GM21529 (cell line): ENCODE measurements at regions not wholly inside any gene's neighbourhood (a gene's known extent, or its start where the extent isn't known, plus 50 kb on each side); places are given as distances from the start of the nearest gene placed in this dataset.
"Not testable (repeated sequence)": the region's sequence is repeated elsewhere in the genome, so short reads cannot be mapped to it uniquely, and the experiment has no call there.

Experiments used
- ATAC-seq: cut with Tn5 transposase; IDR thresholded peaks from one replicate; pipeline ENCODE4 v1.9.1; 2021; ENCODE audit not compliant: unreplicated experiment

DNA sequence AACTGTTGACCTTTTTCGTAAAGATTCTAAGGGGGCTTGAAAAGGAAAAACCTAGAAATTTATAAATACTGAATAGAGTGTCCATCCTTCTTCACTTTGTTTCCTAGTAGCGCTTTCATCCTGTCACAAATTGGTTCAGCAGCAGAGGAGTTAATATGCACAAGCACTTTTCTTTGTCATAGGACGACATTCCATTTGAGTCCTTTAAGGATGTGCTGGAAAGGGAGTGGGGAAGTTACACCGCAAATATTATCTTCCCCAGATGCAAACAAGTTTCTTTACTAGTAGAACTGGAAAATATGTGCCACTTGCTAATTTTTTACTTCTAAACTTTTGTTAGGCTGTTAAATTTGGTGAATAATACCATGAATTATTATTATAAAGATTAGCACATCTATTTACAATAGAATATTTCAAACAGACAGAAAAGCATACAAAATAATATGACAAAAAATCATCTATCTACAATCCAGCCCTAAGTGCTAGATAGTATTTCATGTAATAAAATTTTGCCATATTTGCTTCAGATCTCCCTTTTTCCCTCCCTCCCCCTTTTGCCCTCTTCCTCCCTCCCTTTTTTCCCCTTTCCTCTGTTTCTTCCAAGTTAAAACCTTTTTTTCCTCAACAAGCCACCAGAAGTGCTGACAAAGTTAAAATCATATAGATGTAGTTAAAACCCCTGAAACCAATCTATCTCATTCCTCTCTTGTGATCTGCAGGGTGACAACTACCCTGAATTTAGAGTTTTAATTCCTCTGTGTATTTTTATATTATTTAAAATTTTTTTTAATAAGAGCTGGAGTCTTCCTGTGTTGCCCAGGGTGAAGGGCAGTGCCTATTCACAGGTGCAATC is 50.5 kb upstream of the MAP4K3 start:
- ATAC-seq = no peak

DNA sequence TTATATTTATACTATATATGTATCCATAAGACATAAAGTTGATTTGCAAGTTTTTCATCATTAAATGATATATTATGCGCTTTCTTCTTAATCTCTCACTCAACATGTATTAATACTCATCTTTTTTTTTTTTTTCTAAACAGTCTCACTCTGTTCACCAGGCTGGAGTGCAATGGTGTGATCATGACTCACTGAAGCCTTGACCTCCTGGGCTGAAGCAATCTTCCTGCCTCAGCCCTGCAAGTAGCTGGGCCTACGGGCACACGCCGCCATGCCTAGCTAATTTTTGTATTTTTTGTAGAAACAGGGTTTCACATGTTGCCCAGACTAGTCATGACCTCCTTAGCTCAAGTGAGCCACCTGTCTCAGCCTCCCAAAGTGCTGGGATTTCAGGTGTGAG is 51.4 kb upstream of the MAP4K3 start:
- ATAC-seq = no peak

DNA sequence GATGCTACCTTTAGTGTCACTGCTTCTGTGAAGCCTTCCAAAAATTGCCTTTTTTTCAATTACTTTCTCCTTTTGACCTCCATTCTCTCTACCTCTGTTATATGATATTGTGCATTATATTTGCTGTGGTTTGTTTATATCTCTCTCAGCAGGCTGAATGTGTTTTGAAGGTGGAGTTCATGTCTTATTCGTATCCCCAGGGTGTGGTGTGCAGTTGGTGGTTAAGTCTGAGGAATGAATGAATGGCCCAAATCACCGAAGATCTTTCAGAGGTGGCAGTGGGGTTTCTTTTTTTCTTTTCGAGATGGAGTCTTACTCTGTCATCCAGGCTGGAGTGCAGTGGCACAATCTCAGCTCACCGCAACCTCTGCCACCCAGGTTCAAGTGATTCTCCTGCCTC is 53.5 kb upstream of the MAP4K3 start:
- no peak for ATAC-seq

DNA sequence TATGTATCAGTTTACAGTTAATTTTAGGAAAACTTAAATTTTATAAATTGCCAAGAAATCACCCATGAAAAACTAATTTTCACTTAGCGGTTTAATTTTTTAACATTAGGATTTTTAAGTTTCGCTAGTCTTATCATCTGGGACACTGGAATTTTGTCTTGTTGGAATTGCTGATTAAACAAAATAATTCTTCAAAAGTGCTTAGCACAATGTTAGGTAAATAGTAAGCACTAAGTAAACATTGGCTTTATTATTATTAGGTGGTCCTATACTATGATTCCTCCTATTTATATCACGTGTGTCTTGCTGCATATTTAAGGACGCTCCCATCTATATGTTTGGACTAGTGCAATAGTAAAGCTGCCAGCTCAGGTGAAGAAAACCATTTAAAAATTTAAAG is 54.6 kb upstream of the MAP4K3 start:
- no peak for ATAC-seq

DNA sequence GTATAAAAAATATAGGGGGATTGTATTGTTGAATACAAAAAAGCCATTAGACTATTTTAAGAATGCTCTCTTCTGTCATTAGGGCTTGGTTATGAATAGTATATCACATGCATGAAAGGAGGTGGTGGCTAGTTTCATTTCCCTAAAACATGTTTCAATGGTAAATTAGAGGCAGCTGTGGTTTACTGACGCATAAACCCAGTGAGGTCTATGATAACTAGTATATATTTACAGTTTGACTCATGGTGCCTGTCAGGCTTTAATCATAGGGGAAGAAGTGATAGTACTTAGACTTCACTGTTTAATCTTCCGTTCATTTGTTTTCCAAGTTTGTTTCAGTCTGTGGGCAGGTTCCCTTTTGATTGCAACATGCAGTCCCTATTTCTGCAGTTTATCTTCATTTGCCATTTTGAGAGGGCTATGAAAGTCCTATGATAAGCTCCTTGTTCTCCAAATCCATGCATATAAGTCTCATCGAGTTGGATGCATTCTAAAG is 55.1 kb upstream of the MAP4K3 start:
- ATAC-seq = peak; percentile 97

DNA sequence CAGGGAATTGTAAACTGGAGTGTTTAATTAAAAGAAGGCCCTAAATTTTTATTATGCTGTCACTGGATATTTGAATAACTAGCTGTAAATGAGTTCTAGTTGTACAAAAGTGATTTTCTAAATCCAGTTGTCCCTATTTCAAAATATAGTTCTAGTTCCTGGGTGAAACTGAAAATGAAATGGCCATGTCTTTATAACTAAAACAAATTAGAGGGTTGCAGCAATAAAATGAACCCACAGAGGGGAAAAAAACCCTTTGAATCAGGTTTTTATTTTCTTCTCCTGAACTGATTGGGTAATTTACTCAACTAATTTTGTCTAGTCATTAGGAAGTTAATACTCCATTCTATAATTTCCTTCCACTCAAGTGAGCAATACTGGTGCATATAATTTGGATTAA is 55.6 kb upstream of the MAP4K3 start:
- no peak for ATAC-seq

DNA sequence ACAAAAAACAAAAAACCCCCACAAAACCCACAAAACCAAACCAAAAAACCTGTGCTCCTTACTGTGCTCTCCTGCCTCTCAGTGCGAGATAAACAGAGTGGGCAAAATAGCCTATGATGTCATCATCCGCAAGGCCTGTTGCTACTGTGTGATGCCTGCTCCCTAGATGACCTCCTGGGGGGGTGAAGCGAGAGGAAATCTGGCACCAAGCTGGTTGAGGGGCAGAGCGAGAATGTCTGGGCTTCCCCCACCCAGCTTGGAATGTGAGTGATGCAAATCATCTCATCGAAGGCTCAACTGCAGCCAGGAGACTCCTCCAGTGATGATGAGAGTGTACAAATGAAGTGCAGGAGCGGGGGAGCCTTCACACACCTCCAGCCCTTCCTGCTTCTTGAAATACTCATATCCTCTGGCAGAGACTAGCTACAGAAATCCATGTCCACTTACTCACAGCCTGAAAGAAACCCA is 57.7 kb upstream of the MAP4K3 start:
- ATAC-seq = peak; percentile 44

DNA sequence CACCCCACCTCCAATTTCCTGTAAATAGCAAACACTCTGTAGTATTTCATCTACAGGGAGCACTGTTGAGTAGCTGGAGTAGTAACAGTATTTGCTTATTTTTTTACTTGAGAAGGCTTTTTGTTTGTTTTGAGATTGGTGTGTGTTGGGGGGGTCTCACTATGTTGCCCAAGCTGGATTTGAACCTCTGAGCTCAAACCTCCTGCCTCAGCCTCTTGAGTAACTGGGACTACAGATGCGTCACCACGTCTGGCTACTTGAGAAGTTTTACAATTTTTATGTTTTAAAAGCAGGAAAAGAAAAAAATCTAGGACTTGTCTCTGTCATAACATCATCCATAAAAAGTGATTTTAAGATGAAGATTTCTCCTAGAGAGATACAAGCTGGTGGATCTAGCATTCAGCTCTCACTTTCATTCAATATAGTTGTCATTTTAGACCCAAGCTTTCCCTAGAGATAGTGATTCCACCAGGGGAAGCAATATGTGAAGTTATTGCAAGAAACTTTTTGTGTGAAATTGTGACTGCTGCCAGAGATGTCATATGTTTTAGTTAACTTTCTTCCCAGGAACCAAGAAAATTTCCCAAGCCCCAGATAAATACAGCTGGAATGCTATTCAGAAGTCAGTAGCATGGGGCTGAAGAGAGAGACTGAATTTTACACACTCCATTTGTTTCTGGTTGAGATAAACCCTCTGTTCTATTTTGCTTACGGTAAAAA is 60.2 kb upstream of the MAP4K3 start:
- ATAC-seq = no peak

DNA sequence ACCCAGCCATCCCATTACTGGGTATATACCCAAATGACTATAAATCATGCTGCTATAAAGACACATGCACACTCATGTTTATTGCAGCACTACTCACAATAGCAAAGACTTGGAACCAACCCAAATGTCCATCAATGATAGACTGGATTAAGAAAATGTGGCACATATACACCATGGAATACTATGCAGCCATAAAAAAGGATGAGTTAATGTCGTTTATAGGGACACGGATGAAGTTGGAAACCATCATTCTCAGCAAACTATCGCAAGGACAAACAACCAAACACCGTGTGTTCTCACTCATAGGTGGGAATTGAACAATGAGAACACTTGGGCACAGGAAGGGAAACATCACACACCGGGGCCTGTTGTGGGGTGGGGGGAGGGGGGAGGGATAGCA is 61.1 kb upstream of the MAP4K3 start:
- not testable (repeated sequence) for ATAC-seq

DNA sequence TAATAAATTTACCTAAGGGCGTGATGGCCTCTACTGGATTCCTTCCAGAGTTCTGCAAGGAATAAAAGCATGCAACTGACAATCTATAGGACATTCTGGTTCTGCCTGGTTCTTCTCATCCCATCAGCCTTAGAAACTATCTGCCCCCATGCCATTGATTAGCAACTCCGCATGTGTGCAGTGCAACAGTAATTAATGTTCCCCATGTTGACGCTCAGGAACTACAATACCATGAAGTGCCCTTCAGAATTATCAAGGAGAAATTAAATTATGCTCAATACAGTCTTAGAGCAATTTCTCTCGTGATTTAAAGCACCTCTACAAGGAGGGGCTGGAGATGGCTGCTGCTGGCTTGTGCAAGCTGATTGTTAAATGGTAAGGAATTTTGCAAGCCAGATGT is 61.7 kb upstream of the MAP4K3 start:
- ATAC-seq = no peak

DNA sequence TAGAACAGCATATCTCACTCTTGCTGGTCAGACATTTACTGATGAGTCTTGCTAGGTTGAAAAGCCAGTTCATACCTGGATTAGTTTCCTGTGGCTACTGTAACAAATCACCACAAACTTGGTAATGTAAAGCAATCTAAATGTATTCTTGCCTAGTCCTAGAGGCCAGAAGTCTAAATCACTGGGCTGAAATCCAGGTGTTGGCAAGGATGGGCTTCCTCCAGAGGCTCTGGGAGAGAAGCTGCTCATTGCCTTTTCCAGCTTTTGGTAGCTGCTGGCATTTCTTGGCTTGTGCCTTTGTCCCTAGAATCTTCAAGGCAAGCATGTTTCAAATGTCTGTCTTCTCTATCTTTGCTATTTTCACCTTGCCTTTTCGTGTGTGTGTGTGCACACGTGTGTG is 62.3 kb upstream of the MAP4K3 start:
- ATAC-seq = no peak

DNA sequence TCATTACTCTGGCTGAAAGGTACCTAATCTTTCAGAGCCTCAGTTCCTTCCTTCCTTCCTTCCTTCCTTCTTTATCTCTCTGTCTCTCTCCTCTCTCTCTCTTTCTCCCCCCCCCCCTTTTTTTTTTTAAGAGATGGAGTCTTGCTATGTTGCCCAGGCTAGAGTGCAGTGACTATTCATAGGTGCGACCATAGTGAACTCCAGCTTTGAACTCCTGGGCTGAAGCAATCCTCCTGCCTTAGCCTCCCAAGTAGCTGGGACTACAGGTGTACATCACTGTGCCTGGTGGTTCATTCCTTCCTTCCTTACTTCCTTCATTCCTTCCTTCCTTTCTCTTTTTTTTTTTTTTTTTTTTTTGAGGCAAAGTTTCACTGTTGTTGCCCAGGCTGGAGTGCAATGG is 64.3 kb upstream of the MAP4K3 start:
- ATAC-seq = no peak

DNA sequence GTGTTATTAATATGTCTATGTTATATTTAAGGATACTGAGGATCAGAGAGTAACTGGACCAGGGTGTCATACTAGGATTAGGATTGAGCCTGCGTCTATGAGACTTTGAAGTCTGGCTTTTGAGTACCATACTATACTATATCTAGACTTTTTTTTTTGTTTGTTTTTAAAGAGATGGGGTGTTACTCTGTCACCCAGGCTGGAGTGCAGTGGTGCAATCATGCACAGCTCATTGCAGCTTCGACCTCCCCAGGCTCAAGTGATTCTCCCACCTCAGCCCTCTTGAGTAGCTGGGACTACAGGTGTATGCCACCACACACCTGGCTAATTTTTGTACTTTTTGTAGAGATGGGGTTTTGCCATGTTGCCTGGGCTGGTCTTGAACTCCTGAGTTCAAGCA is 66.2 kb upstream of the MAP4K3 start:
- ATAC-seq = no peak

DNA sequence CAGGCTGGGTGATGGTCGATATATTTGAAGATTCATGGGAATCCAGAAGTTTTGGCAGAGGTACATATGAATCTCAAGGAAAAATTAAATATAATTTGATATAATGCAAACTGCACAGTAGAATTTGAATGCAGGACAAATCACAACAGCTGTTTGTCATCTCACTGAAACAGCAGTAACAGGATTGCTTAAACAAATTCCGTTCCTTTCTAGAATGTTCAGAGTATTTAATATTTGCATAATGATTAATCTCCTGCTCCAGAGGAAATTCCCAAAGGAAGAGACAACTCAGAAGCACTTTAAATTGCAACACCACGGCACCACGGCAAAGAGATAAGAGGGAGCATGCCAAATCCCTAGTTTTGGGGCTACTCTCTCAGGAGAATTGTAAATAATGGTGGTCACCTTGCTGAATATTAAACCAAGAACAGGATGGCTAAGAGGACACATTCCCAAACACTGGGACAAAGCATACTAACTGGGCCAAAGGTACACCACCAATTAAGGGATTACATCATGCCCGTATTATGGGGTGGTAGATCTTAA is 67.8 kb upstream of the MAP4K3 start:
- ATAC-seq = no peak

DNA sequence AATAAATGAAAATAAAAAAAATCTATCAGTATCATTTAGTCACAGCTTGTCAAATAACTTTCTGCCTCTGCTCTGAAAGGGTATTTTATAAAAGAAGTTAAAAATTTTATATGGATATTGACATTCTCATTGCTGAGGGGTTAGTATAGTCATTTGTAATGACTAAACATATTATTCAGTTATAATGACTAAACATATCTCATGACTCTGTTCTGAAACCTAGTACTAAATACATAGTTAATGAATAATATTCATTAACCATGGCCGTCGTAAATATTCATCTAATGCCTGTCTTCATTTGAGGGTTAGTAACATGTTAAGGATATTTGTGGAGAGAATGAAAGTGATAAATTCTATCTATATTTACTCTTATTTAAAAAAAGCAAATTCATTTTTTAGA is 69.1 kb upstream of the MAP4K3 start:
- ATAC-seq = no peak

DNA sequence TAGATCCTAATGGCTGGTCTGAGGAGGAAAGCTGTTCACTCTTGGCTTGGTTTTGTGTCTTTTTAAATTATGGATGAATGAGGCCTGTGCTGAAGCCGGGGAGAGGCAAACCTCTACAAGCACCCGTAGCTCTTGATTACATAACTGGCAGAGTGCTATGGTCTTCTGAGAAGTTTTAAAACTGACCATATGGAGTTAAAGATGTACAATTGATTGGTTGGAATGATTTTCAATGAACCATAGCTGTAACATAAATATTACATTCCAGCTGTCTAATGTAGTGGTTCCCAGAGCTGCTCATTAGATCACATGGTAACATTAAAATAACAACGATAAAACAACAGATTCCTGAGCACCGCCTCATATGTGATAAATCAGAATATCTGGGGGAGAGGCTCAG is 71.1 kb upstream of the MAP4K3 start:
- ATAC-seq = no peak

DNA sequence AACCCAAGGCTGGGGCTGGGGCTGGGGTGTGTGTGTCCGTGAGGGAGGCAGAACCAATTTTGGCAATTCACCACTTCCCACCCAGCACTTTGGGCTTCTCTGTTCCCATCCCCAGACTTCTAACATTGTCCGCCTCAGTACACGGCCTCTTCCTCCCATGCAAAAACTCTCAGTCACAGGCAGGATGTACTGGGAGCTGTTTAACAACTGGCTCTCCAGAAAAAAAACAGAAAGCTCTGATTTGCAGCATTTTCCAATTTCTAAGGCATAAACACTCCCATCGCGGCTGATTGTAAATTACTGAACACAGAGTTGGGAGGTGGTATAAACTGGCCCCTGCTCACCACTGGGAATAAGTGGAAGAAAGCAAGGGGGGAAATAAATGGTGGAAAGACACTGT is 73.1 kb upstream of the MAP4K3 start:
- ATAC-seq = no peak

DNA sequence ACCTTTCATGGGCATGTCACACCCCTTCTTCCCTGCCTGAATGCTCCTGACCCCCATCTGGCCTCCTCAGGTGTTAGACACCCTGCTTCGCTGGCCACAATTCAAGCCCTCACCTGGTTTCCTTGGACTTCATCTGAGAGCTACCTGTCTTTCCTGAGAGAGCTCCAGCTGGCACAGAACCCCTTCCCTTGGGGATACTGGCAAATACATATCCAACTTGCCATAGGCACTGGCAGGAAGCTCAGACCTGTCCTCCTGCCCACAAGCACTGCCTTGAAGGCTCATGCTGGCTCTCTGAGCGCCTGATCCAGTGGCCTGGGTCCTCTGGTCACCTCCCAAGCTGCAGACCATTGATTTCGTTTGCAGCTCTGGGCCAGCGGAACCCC is 74.1 kb upstream of the MAP4K3 start:
- ATAC-seq = no peak

DNA sequence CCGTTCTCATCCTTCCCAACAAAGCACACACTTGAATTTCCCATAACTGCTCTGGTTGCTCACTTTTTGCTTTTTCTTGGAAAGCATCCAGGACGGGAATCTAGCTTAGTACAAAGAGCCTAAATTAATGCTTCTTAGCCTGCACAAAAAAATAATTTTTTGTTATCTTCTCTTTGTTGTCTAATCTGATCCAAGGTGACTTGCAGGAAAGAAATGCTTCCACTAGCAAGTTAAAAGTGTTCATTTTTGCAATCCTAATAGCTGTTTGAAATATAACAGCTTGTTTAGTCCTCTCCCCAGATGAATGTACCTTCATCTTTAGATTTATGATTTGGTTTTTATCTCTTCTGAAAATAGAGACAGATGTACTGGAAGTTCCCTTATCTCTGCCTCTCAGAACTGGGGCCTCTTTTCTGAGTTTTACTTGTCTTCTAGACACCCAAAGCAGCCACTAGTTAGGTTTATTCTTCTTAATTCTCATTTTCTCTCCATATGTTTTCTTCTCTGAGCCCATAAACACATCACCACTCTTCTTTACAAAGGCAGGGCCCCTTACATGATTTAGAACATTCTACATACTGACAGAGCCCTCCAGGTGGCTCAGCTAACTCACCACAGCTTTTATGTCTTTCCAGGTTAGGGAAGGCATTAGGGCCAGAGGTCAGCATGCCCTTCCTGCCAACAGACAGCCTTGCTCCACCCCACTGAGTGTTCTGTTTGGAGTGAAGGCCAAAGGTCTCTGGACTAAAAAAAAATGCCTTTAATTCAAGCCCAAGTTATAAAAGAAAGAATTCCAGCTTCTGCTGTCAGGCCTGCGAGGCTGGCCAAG is 74.7 kb upstream of the MAP4K3 start:
- no peak for ATAC-seq

DNA sequence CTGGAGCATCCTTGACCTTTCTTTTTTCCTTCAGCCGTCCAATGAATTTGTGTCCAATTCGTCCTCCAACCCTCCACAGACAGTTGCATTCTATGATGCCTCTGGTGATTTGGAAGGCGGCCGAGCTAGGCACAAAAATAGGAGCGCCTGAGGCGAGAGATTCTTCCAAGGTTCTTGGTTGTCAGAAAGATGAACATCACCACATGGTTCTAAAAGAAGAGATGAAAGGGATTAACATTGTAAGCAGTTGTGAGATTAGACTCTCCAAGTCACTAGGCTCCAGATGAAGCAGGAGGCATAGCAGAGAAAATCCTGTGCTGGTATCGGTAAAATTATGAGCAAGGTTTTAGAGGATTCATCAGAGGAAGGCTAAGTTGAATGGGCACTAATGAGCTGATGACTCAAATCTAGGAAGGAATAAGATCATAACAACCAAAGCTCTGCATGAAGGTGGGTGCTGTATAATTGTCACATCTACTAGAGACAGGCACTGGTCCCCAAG is 75.4 kb upstream of the MAP4K3 start:
- ATAC-seq = no peak

DNA sequence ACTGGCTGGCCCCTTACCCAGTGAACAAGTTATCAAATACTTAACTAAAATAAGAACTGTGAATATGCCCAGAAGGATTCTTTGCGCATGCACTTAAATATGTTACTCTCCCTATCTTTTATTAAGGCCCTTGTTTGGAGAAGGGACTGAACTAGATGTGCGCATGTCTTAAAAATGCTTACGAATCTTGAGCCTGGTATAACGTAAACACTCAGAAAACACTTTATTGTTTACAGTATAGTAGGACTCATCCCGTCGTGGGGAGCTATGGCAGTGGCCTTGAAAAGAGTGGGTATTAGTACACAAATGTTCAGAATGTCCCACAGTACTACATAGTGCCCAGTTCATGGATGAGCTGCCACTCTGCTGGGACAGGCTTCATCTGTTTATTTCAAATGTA is 75.9 kb upstream of the MAP4K3 start:
- peak; percentile 3 for ATAC-seq
